Parathyroid adenoma (tissue), 2 donors: ENCODE measurements at regions not wholly inside any gene's neighbourhood (a gene's known extent, or its start where the extent isn't known, plus 50 kb on each side); places are given as distances from the start of the nearest gene placed in this dataset.

Experiments used
- H2AFZ ChIP-seq: fragments of 300-600 bp; sonication (generic); one replicate; pipeline ENCODE4 v1.7.0; 2017; ENCODE audit warnings: antibody characterized with exemption, mild to moderate bottlenecking
- H3K27ac ChIP-seq: fragments of 300-600 bp; sonication (generic); one replicate; pipeline ENCODE4 v1.7.0; 2017
- H3K27me3 ChIP-seq: fragments of 300-600 bp; sonication (generic); one replicate; pipeline ENCODE4 v1.7.0; 2017; ENCODE audit warnings: low read length; ENCODE audit not compliant: control insufficient read depth, insufficient read depth
- H3K36me3 ChIP-seq: fragments of 300-600 bp; sonication (generic); one replicate; pipeline ENCODE4 v1.7.0; 2017; ENCODE audit warnings: low read length; ENCODE audit not compliant: control insufficient read depth, insufficient read depth
- H3K4me1 ChIP-seq: fragments of 300-600 bp; sonication (generic); one replicate; pipeline ENCODE4 v1.7.0; 2017; ENCODE audit warnings: control low read depth
- H3K4me2 ChIP-seq: fragments of 300-600 bp; sonication (generic); one replicate; pipeline ENCODE4 v1.7.0; 2017; ENCODE audit warnings: low read length
- H3K4me3 ChIP-seq: fragments of 300-600 bp; sonication (generic); one replicate; pipeline ENCODE4 v1.7.0; 2017; ENCODE audit warnings: low read depth, low read length
- H3K79me2 ChIP-seq: fragments of 300-600 bp; sonication (generic); one replicate; pipeline ENCODE4 v1.7.0; 2017; ENCODE audit warnings: control low read depth
- H3K9ac ChIP-seq: fragments of 300-600 bp; sonication (generic); one replicate; pipeline ENCODE4 v1.7.0; 2017; ENCODE audit warnings: mild to moderate bottlenecking
- H3K9me3 ChIP-seq: fragments of 300-600 bp; sonication (generic); one replicate; pipeline ENCODE4 v1.7.0; 2017; ENCODE audit warnings: low read length; ENCODE audit not compliant: control insufficient read depth
- TF ChIP-seq, protein P1 (sequence below): fragments of 300-600 bp; sonication (generic); IDR thresholded peaks from one replicate; pipeline ENCODE4 v1.7.0; 2017; ENCODE audit warnings: antibody characterized with exemption, mild to moderate bottlenecking
- donor health status: primary hyperparathyroidism.

DNA sequence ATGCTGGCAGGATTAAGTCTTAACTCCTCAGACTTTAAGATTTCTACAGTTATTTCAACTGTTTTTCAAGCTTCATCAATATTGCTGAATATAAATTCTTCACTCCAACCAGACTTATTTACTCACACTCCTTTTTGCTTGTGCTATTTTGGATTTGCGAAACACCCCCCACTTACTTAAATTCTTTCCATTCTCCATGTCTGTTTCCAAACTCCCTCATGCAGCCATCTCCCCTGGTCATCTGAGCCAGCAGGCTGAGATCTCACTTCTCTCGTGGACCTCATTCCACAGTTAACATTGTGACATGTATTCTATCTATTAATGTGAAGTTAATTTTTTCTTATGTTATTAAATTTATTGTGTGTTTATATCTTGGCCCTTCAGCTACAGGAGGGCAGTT, 188.9 kb upstream of the HDAC9 start:
- TF ChIP-seq, protein P1, sequence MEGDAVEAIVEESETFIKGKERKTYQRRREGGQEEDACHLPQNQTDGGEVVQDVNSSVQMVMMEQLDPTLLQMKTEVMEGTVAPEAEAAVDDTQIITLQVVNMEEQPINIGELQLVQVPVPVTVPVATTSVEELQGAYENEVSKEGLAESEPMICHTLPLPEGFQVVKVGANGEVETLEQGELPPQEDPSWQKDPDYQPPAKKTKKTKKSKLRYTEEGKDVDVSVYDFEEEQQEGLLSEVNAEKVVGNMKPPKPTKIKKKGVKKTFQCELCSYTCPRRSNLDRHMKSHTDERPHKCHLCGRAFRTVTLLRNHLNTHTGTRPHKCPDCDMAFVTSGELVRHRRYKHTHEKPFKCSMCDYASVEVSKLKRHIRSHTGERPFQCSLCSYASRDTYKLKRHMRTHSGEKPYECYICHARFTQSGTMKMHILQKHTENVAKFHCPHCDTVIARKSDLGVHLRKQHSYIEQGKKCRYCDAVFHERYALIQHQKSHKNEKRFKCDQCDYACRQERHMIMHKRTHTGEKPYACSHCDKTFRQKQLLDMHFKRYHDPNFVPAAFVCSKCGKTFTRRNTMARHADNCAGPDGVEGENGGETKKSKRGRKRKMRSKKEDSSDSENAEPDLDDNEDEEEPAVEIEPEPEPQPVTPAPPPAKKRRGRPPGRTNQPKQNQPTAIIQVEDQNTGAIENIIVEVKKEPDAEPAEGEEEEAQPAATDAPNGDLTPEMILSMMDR: no peak

DNA sequence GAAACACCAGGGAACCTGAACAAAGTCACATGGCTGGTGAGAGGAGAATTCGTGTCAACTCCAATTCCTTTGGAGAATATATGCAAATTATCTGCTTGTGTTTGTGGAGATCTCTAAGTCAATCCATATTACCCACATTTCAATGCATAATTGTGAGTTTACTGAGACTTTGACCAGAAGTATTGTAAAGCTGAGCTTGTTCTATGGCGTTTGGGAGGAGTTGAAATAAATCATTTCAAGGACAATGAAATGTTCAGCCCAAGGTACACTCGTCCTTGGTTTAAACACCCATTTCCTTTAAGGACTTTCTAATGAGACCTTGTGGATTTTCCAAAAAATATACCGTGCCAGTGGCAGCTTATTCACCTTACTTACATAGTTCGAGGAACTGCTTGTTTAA, 186.6 kb upstream of the HDAC9 start:
- TF ChIP-seq, protein P1: no peak
- H3K9me3 ChIP-seq: no peaks in the 10 kb centered on the region
- no peaks in the 10 kb centered on the region for H3K79me2 ChIP-seq
- no peak overlapping the region for H3K27ac ChIP-seq
- no peak overlapping the region for H2AFZ ChIP-seq
- H3K4me1 ChIP-seq: peaks cover under 1% of the 10 kb centered on the region
- no peaks in the 10 kb centered on the region for H3K36me3 ChIP-seq
- H3K9ac ChIP-seq: no peak overlapping the region
- H3K4me3 ChIP-seq: no peak overlapping the region
- no peak overlapping the region for H3K4me2 ChIP-seq
- no peaks in the 10 kb centered on the region for H3K27me3 ChIP-seq

More for the DNA sequence above, 188.9 kb upstream of the HDAC9 start:
- H3K27me3 ChIP-seq: no peaks in the 10 kb centered on the region
- H3K4me3 ChIP-seq: no peak overlapping the region
- no peaks in the 10 kb centered on the region for H3K36me3 ChIP-seq
- no peaks in the 10 kb centered on the region for H3K79me2 ChIP-seq
- H3K9ac ChIP-seq: no peak overlapping the region
- H3K4me2 ChIP-seq: no peak overlapping the region
- no peaks in the 10 kb centered on the region for H3K4me1 ChIP-seq
- no peak overlapping the region for H3K27ac ChIP-seq
- no peak overlapping the region for H2AFZ ChIP-seq
- H3K9me3 ChIP-seq: no peaks in the 10 kb centered on the region

DNA sequence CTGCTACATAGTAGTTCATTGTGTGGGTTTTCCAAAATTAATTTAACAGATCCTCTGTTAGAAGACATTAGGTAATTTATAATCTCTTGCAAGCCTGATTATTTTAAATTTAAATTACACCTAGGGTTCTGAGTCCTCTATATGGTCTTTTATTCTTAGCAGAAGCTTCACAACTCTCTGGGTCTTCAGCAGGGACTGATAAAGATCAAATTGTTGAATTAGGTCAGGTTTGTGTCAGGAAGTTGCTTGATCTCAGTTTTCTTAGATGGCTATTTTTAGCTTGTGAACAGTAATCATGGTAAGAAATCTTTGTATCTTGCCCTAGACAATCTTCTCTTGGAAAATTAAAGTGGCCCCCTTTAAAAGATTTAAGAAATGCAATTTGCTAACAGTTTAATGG, 183.1 kb upstream of the HDAC9 start:
- Histone ChIP-seq H2AFZ (no peak overlapping the region), H3K4me1 (peaks cover 4% of the 10 kb centered on the region), H3K9ac (no peak overlapping the region), H3K27ac (no peak overlapping the region), H3K27me3 (no peaks in the 10 kb centered on the region), H3K4me3 (no peak overlapping the region), H3K4me2 (no peak overlapping the region), H3K9me3 (no peaks in the 10 kb centered on the region), H3K79me2 (no peaks in the 10 kb centered on the region), H3K36me3 (no peaks in the 10 kb centered on the region)
- TF ChIP-seq, protein P1: no peak

DNA sequence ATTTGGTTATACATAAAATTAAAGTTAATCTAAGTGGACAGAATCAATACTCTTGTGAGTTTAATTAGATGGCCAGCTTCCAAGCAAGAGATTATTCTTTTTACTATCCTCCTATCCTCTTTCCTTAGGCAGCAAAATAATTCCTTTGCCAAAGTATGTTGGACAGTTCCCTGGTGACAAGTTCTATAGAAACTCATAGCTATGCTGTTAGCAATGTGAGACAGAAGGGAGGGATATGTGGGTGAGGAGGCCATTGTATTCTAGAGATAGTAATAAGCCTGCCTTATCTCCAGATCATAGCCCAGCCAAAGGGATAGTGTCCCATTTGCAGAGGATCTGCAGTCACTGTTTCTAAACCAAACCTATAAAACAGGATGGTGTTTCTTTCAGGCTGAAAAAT, 181.6 kb upstream of the HDAC9 start:
- no peaks in the 10 kb centered on the region for H3K27me3 ChIP-seq
- no peaks in the 10 kb centered on the region for H3K9me3 ChIP-seq
- H3K9ac ChIP-seq: no peak overlapping the region
- H3K36me3 ChIP-seq: no peaks in the 10 kb centered on the region
- H3K79me2 ChIP-seq: no peaks in the 10 kb centered on the region
- H3K4me2 ChIP-seq: no peak overlapping the region
- peaks cover 4% of the 10 kb centered on the region for H3K4me1 ChIP-seq
- H3K4me3 ChIP-seq: no peak overlapping the region
- no peak overlapping the region for H2AFZ ChIP-seq
- H3K27ac ChIP-seq: no peak overlapping the region
- TF ChIP-seq, protein P1: no peak

DNA sequence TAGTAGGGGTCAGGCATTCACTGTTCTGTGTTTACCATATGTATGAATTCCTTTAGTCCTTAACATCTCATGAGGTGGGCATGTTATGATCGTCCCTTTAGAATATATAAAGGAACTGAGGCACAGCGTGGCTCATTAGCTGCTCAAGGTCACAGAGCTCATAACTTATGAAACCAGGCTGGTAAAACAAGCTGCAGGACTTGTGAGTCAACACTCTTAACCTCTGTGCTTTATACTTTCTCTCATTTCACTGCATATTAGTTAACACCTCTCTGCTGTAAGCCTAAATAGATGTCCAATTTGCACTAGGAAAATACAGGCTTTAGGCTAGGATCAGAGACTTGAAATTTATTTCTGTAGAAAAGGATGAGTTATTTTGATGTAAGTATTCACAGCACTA, 180.3 kb upstream of the HDAC9 start:
- Histone ChIP-seq H3K4me1 (peaks cover 4% of the 10 kb centered on the region), H3K4me3 (no peak overlapping the region), H3K79me2 (no peaks in the 10 kb centered on the region), H3K4me2 (no peak overlapping the region), H3K9ac (no peak overlapping the region), H2AFZ (no peak overlapping the region), H3K36me3 (no peaks in the 10 kb centered on the region), H3K9me3 (no peaks in the 10 kb centered on the region), H3K27me3 (no peaks in the 10 kb centered on the region), H3K27ac (no peak overlapping the region)
- TF ChIP-seq, protein P1: no peak
